Activated T-cell treated with anti-CD3 and anti-CD28 coated beads, Interleukin-2, amount 50 U/mL, for 72 hours (primary cell): ENCODE measurements at regions not wholly inside any gene's neighbourhood (a gene's known extent, or its start where the extent isn't known, plus 50 kb on each side); places are given as distances from the start of the nearest gene placed in this dataset.
"Not testable (repeated sequence)": the region's sequence is repeated elsewhere in the genome, so short reads cannot be mapped to it uniquely, and the experiment has no call there.

Experiments
- ATAC-seq, 2 donors: fragments of 150-1000 bp; cut with Tn5 transposase; replicated peaks in 1 of 2; 2 replicates each; pipeline ENCODE4 v1.10.0; 2021; ENCODE audit warnings: moderate library complexity in 2 of 2, mild to moderate bottlenecking in 1 of 2
- DNase-seq, 2 donors: peaks; one replicate each; pipeline ENCODE4 v3.0.0; 2021 to 2022; ENCODE audit warnings: mixed read lengths in 1 of 2
- H3K27ac Mint-ChIP-seq: one replicate; pipeline ENCODE4 v1.8.0; 2022; ENCODE audit warnings: mild to moderate bottlenecking, moderate library complexity, mixed read lengths
- H3K27me3 Mint-ChIP-seq: one replicate; pipeline ENCODE4 v1.8.0; 2022; ENCODE audit warnings: low read depth, mixed read lengths
- H3K36me3 Mint-ChIP-seq, 2 donors: one replicate each; pipeline ENCODE4 v1.8.0; 2022; ENCODE audit warnings: mixed read lengths in 2 of 2, mild to moderate bottlenecking in 1 of 2; ENCODE audit not compliant: insufficient read depth in 2 of 2
- H3K4me1 Mint-ChIP-seq: one replicate; pipeline ENCODE4 v1.8.0; 2022; ENCODE audit warnings: low read depth, mixed read lengths
- H3K4me3 Mint-ChIP-seq, 2 donors: one replicate each; pipeline ENCODE4 v1.8.0; 2022; ENCODE audit warnings: mild to moderate bottlenecking in 2 of 2, mixed read lengths in 2 of 2, moderate library complexity in 2 of 2
- H3K9me3 Mint-ChIP-seq, 2 donors: one replicate each; pipeline ENCODE4 v1.8.0; 2022; ENCODE audit warnings: mixed read lengths in 2 of 2

GRCh38 chr6:51019806-51020205 lies 201.1 kb downstream of the TFAP2B start:
- no peak overlapping the region for H3K4me3 Mint-ChIP-seq
- ATAC-seq (no peak), DNase-seq (no peak)
- no peaks in the 10 kb centered on the region for H3K4me1 Mint-ChIP-seq
- peaks cover 0 to 2% of the 10 kb centered on the region in 2 donors for H3K9me3 Mint-ChIP-seq
- no peaks in the 10 kb centered on the region for H3K36me3 Mint-ChIP-seq
- no peak overlapping the region for H3K27ac Mint-ChIP-seq
- H3K27me3 Mint-ChIP-seq, result no peaks in the 10 kb centered on the region

GRCh38 chr6:51021171-51021570 lies 202.5 kb downstream of the TFAP2B start:
- no peak for ATAC-seq
- Mint-ChIP-seq H3K4me3 (no peak overlapping the region), H3K36me3 (no peaks in the 10 kb centered on the region), H3K27ac (no peak overlapping the region), H3K27me3 (no peaks in the 10 kb centered on the region), H3K9me3 (peaks cover 0 to 5% of the 10 kb centered on the region in 2 donors), H3K4me1 (no peaks in the 10 kb centered on the region)
- no peak for DNase-seq

GRCh38 chr6:51024126-51024525 lies 205.5 kb downstream of the TFAP2B start:
- Mint-ChIP-seq H3K36me3 (no peaks in the 10 kb centered on the region), H3K4me3 (no peak overlapping the region), H3K9me3 (peaks cover 0 to 7% of the 10 kb centered on the region in 2 donors), H3K27me3 (no peaks in the 10 kb centered on the region), H3K4me1 (no peaks in the 10 kb centered on the region), H3K27ac (no peak overlapping the region)
- ATAC-seq (no peak), DNase-seq (no peak)

- Mint-ChIP-seq H3K27ac (no peak overlapping the region), H3K27me3 (no peaks in the 10 kb centered on the region), H3K36me3 (no peaks in the 10 kb centered on the region), H3K4me1 (no peaks in the 10 kb centered on the region), H3K9me3 (peaks cover 0 to 7% of the 10 kb centered on the region in 2 donors), H3K4me3 (no peak overlapping the region)
- ATAC-seq, result no peak
- no peak for DNase-seq
These were observed 206.6 kb downstream of the TFAP2B start for GRCh38 chr6:51025082-51025777.

- Mint-ChIP-seq H3K4me3 (no peak overlapping the region), H3K36me3 (no peaks in the 10 kb centered on the region), H3K9me3 (peaks cover 0 to 5% of the 10 kb centered on the region in 2 donors), H3K4me1 (no peaks in the 10 kb centered on the region), H3K27ac (no peak overlapping the region), H3K27me3 (no peaks in the 10 kb centered on the region)
- DNase-seq (no peak), ATAC-seq (no peak)
These were observed 208.8 kb downstream of the TFAP2B start for GRCh38 chr6:51027283-51028065.

GRCh38 chr6:51028276-51028675 lies 209.6 kb downstream of the TFAP2B start:
- H3K27ac Mint-ChIP-seq, result no peak overlapping the region
- H3K27me3 Mint-ChIP-seq, result no peaks in the 10 kb centered on the region
- ATAC-seq (no peak), DNase-seq (no peak)
- peaks cover 0 to 6% of the 10 kb centered on the region in 2 donors for H3K9me3 Mint-ChIP-seq
- no peak overlapping the region for H3K4me3 Mint-ChIP-seq
- no peaks in the 10 kb centered on the region for H3K4me1 Mint-ChIP-seq
- no peaks in the 10 kb centered on the region for H3K36me3 Mint-ChIP-seq

GRCh38 chr6:51029561-51029960 lies 210.9 kb downstream of the TFAP2B start:
- Mint-ChIP-seq H3K4me1 (no peaks in the 10 kb centered on the region), H3K4me3 (no peak overlapping the region), H3K9me3 (peaks cover 0 to 11% of the 10 kb centered on the region in 2 donors), H3K27me3 (no peaks in the 10 kb centered on the region), H3K36me3 (peaks cover 0 to 3% of the 10 kb centered on the region in 2 donors), H3K27ac (no peak overlapping the region)
- no peak for ATAC-seq
- DNase-seq, result no peak

GRCh38 chr6:51045548-51045947 lies 226.9 kb downstream of the TFAP2B start:
- Mint-ChIP-seq H3K36me3 (no peaks in the 10 kb centered on the region), H3K4me3 (no peak overlapping the region), H3K9me3 (no peaks in the 10 kb centered on the region), H3K27me3 (no peaks in the 10 kb centered on the region), H3K27ac (no peak overlapping the region), H3K4me1 (no peaks in the 10 kb centered on the region)
- no peak for DNase-seq
- no peak for ATAC-seq

- Mint-ChIP-seq H3K36me3 (no peaks in the 10 kb centered on the region), H3K27me3 (no peaks in the 10 kb centered on the region), H3K4me3 (no peak overlapping the region), H3K9me3 (peaks cover 2 to 4% of the 10 kb centered on the region in 2 donors), H3K4me1 (no peaks in the 10 kb centered on the region), H3K27ac (no peak overlapping the region)
- no peak for ATAC-seq
- DNase-seq, result no peak
These were observed 230.8 kb downstream of the TFAP2B start for GRCh38 chr6:51049288-51049982.

GRCh38 chr6:51049983-51050877 lies 231.6 kb downstream of the TFAP2B start:
- Mint-ChIP-seq H3K36me3 (no peaks in the 10 kb centered on the region), H3K4me1 (no peaks in the 10 kb centered on the region), H3K27me3 (no peaks in the 10 kb centered on the region), H3K27ac (no peak overlapping the region), H3K4me3 (no peak overlapping the region), H3K9me3 (peaks cover 2 to 4% of the 10 kb centered on the region in 2 donors)
- DNase-seq, result no peak
- no peak for ATAC-seq

- not testable (repeated sequence) for DNase-seq, H3K4me3 Mint-ChIP-seq, H3K36me3 Mint-ChIP-seq, H3K27me3 Mint-ChIP-seq, ATAC-seq, H3K9me3 Mint-ChIP-seq, H3K27ac Mint-ChIP-seq, H3K4me1 Mint-ChIP-seq
These were observed 234.0 kb downstream of the TFAP2B start for GRCh38 chr6:51052716-51053115.

- ATAC-seq, H3K4me3 Mint-ChIP-seq, H3K9me3 Mint-ChIP-seq, H3K4me1 Mint-ChIP-seq, H3K27ac Mint-ChIP-seq, DNase-seq, H3K27me3 Mint-ChIP-seq, H3K36me3 Mint-ChIP-seq: not testable (repeated sequence)
These were observed 236.6 kb downstream of the TFAP2B start for GRCh38 chr6:51055316-51055715.
